ENCODE measurements at regions not wholly inside any gene's neighbourhood (a gene's known extent, or its start where the extent isn't known, plus 50 kb on each side); places are given as distances from the start of the nearest gene placed in this dataset.

DNA sequence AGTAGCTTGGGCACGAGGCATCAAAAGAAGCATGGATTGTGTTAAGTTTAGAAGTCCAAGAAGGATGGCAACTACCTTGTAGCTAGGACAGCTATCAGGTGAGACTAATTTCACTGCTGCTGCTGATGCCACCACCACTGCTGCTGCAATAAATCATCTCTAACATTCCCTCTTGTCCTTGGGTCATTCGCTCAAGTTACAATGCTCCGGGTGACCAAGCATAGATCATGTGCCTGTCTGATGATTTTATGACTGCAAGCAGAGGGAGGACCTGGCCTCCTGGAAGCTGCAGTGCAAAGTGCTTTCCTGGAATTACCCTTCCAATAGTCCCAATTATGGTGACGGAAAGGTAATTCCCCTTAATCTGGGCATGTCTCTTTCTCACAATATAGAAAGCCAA, 334.4 kb downstream of the PRELID2 start:
- no peak overlapping the region for H3K4me2 ChIP-seq (ENCODE audit: insufficient read depth, low read length)
- H3K36me3 ChIP-seq (ENCODE audit: control insufficient read depth, insufficient read depth, low read length): no peaks in the 10 kb centered on the region
- TF ChIP-seq MEIS2 (IDR thresholded peaks at IDR 0.05; ENCODE audit: partially characterized antibody): peak; percentile 66
- TF ChIP-seq PKNOX1 (IDR thresholded peaks at IDR 0.05): peak; percentile 35; the same call in 1 of the 2 replicates
- TF ChIP-seq PCBP1 (IDR thresholded peaks at IDR 0.05; ENCODE audit: low read depth, low read length, poor library complexity, severe bottlenecking): no peak
- H2AFZ ChIP-seq (ENCODE audit: low read depth, low read length): no peak overlapping the region
- H3K27ac ChIP-seq (ENCODE audit: extremely low read depth, low read depth, low read length): no peak overlapping the region
- H4K20me1 ChIP-seq (replicated peaks; ENCODE audit: control insufficient read depth, insufficient read depth, low read length): no peaks in the 10 kb centered on the region
- POLR2A ChIA-PET: interaction anchor here (0.7 kb wide), 1 partner anchor 15 kb away, joined by 4 read pairs; no protein-coding TSS in a partner anchor
- no peak overlapping the region for H3K9ac ChIP-seq (ENCODE audit: insufficient read depth in 1 of 2, low read depth in 2 of 2, low read length in 2 of 2)
- intact Hi-C loops (cut with micrococcal nuclease) (no loop called here), in situ Hi-C loops (cut with MboI) (no loop called here)
- no peak for ATAC-seq
- FAIRE-seq: no peak
- H3K79me2 ChIP-seq (ENCODE audit: control insufficient read depth, insufficient read depth, low read length): no peaks in the 10 kb centered on the region
- H3K9me3 ChIP-seq (replicated peaks; ENCODE audit: control insufficient read depth, insufficient read depth, low read depth, low read length): no peaks in the 10 kb centered on the region
- no peak overlapping the region for H3K4me3 ChIP-seq
- no TSS peak for BruUV-seq (replicated peaks)
- DNase-seq (ENCODE audit: extremely low read depth in 1 of 4, low spot score in 3 of 4): no peak
- no peaks in the 10 kb centered on the region for H3K27me3 ChIP-seq (ENCODE audit: control insufficient read depth in 2 of 2, insufficient read depth in 2 of 2, low read length in 2 of 2)
- CTCF ChIA-PET (ENCODE audit: low intra/inter-chr PET ratio): no interaction called here
- H3K9me1 ChIP-seq (ENCODE audit: control insufficient read depth, insufficient read depth, low read length): no peaks in the 10 kb centered on the region
- no peaks in the 10 kb centered on the region for H3K4me1 ChIP-seq (replicated peaks in 1 of 2; ENCODE audit: control insufficient read depth in 2 of 2, insufficient read depth in 2 of 2, low read length in 2 of 2)
- WGBS (ENCODE audit: insufficient coverage, low coverage, missing lambda C conversion rate): 3% methylated on average over 4 of the region's 4 CpGs

GRCh38 chr5:145499483-145499882, 335.7 kb downstream of the PRELID2 start:
- Histone ChIP-seq H2AFZ (ENCODE audit: low read depth, low read length) (no peak overlapping the region), H3K79me2 (ENCODE audit: control insufficient read depth, insufficient read depth, low read length) (no peaks in the 10 kb centered on the region), H3K9me3 (replicated peaks; ENCODE audit: control insufficient read depth, insufficient read depth, low read depth, low read length) (no peaks in the 10 kb centered on the region), H3K4me1 (replicated peaks in 1 of 2; ENCODE audit: control insufficient read depth in 2 of 2, insufficient read depth in 2 of 2, low read length in 2 of 2) (no peaks in the 10 kb centered on the region), H4K20me1 (replicated peaks; ENCODE audit: control insufficient read depth, insufficient read depth, low read length) (no peaks in the 10 kb centered on the region), H3K27ac (ENCODE audit: extremely low read depth, low read depth, low read length) (no peak overlapping the region), H3K4me3 (no peak overlapping the region), H3K9ac (ENCODE audit: insufficient read depth in 1 of 2, low read depth in 2 of 2, low read length in 2 of 2) (no peak overlapping the region), H3K4me2 (ENCODE audit: insufficient read depth, low read length) (no peak overlapping the region), H3K27me3 (ENCODE audit: control insufficient read depth in 2 of 2, insufficient read depth in 2 of 2, low read length in 2 of 2) (no peaks in the 10 kb centered on the region), H3K9me1 (ENCODE audit: control insufficient read depth, insufficient read depth, low read length) (peaks cover 4% of the 10 kb centered on the region), H3K36me3 (ENCODE audit: control insufficient read depth, insufficient read depth, low read length) (no peaks in the 10 kb centered on the region)
- in situ Hi-C loops (cut with MboI): no loop called here
- DNase-seq (ENCODE audit: extremely low read depth in 1 of 4, low spot score in 3 of 4) (no peak), ATAC-seq (no peak), FAIRE-seq (no peak)
- no peak for TF ChIP-seq EP400 (IDR thresholded peaks at IDR 0.05)
- no peak for TF ChIP-seq HMGN3 (IDR thresholded peaks at IDR 0.05; ENCODE audit: borderline replicate concordance, extremely low read depth, insufficient read length, low read depth, low read length)
- TF ChIP-seq ZC3H8 (IDR thresholded peaks at IDR 0.05): no peak
- TF ChIP-seq, protein P1, sequence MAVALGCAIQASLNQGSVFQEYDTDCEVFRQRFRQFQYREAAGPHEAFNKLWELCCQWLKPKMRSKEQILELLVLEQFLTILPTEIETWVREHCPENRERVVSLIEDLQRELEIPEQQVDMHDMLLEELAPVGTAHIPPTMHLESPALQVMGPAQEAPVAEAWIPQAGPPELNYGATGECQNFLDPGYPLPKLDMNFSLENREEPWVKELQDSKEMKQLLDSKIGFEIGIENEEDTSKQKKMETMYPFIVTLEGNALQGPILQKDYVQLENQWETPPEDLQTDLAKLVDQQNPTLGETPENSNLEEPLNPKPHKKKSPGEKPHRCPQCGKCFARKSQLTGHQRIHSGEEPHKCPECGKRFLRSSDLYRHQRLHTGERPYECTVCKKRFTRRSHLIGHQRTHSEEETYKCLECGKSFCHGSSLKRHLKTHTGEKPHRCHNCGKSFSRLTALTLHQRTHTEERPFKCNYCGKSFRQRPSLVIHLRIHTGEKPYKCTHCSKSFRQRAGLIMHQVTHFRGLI (CRISPR knock-in tag; IDR thresholded peaks at IDR 0.05): no peak
- TF ChIP-seq SLC30A9 (CRISPR knock-in tag; IDR thresholded peaks at IDR 0.05): no peak
- no peak for TF ChIP-seq PHTF2 (CRISPR knock-in tag; IDR thresholded peaks at IDR 0.05)
- TF ChIP-seq BMI1 (IDR thresholded peaks at IDR 0.05; ENCODE audit: low read length): no peak
- TF ChIP-seq EHMT2 (IDR thresholded peaks at IDR 0.05): no peak
- TF ChIP-seq SNRNP70 (optimal IDR thresholded peaks at IDR 0.05; ENCODE audit: low read depth, low read length): no peak
- intact Hi-C loops (cut with micrococcal nuclease): no loop called here
- no TSS peak for BruUV-seq (replicated peaks)
- POLR2A ChIA-PET: interaction anchor here (1.0 kb wide), 1 partner anchor 320 kb away, joined by 4 read pairs; no protein-coding TSS in a partner anchor
- 2% methylated on average over 4 of the region's 4 CpGs for WGBS (ENCODE audit: insufficient coverage, low coverage, missing lambda C conversion rate)
- CTCF ChIA-PET (ENCODE audit: low intra/inter-chr PET ratio): no interaction called here

Measured in K562 (cell line).